AG10803 (cell line): ENCODE measurements at regions not wholly inside any gene's neighbourhood (a gene's known extent, or its start where the extent isn't known, plus 50 kb on each side); places are given as distances from the start of the nearest gene placed in this dataset.

Experiments used
- DNase-seq: peaks from one replicate; pipeline ENCODE4 v3.0.0; 2010; ENCODE audit warnings: low read depth
- H3K4me3 ChIP-seq: 2 replicates; pipeline ENCODE4 v1.5.1; 2011; ENCODE audit warnings: mild to moderate bottlenecking, low read length, control low read depth
- CTCF ChIP-seq: conservative IDR thresholded peaks from 2 replicates; pipeline ENCODE4 v1.5.1; 2011; ENCODE audit warnings: mild to moderate bottlenecking, low read length, control low read depth, inconsistent platforms

- no peak overlapping the region for H3K4me3 ChIP-seq
- no peak for DNase-seq
- TF ChIP-seq CTCF, result no peak
Measured at GRCh38 chr4:57605376-57605775, 495.2 kb upstream of the IGFBP7 start.

- DNase-seq, result no peak
- no peak for TF ChIP-seq CTCF
- H3K4me3 ChIP-seq, result no peak overlapping the region
Measured at GRCh38 chr4:57602141-57602540, 492.0 kb upstream of the IGFBP7 start.

GRCh38 chr4:57591073-57591472 is 480.9 kb upstream of the IGFBP7 start:
- H3K4me3 ChIP-seq, result no peak overlapping the region
- DNase-seq, result no peak
- no peak for TF ChIP-seq CTCF

GRCh38 chr4:57588557-57588956 is 478.4 kb upstream of the IGFBP7 start:
- no peak overlapping the region for H3K4me3 ChIP-seq
- DNase-seq, result no peak
- TF ChIP-seq CTCF, result no peak

GRCh38 chr4:57580710-57581599 is 470.8 kb upstream of the IGFBP7 start:
- no peak for TF ChIP-seq CTCF
- DNase-seq, result no peak
- no peak overlapping the region for H3K4me3 ChIP-seq

GRCh38 chr4:57575426-57575825 is 465.2 kb upstream of the IGFBP7 start:
- no peak for TF ChIP-seq CTCF
- H3K4me3 ChIP-seq, result no peak overlapping the region
- no peak for DNase-seq

GRCh38 chr4:57554556-57555092 is 444.4 kb upstream of the IGFBP7 start:
- DNase-seq, result no peak
- no peak for TF ChIP-seq CTCF
- no peak overlapping the region for H3K4me3 ChIP-seq
